Activated CD4-positive, CD25-positive, alpha-beta regulatory T cell treated with anti-CD3 and anti-CD28 coated beads, Interleukin-2, amount 50 U/mL, for 72 hours (primary cell): ENCODE measurements at regions not wholly inside any gene's neighbourhood (a gene's known extent, or its start where the extent isn't known, plus 50 kb on each side); places are given as distances from the start of the nearest gene placed in this dataset.

Source experiments
- DNase-seq: peaks from one replicate; pipeline ENCODE4 v3.0.0; 2021

DNA sequence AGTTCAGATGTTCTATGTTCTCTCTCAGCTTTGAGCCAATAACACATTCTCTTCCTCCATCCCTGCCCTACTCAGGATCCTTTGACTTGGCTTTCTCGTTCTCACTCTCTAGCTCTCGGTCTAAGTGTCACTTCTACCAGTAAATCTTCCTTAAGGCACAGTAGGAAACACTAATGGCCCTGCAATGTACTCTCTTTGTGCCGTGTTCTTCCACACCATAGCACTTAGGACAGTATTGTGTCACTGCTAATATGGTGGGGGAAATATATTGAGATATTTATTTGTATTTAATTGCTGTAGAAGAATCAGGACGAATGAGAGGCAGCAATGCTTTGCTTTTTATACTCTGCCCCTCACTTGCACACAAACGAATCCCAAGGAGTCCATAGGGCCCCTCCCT lies 493.1 kb downstream of the SHISA9 start:
- DNase-seq: no peak

DNA sequence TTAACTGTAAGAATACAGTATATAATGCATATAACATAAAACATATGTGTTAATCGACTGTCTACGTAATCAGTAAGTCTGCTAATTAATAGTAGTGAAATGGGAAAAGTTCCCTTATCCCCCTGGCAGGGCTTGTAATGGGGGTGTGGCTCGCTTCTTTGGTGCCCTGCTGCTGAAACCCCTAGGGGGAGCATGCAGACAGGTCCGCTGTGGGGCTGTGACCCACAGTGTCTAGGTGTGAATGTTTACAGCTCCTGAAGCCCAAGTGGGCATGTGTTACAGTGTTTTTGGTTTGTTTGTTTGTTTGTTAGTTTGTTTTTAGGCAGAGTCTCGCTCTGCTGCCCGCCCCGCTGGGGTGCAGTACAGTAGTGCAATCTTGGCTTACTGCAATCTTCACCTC lies 495.7 kb downstream of the SHISA9 start:
- no peak for DNase-seq

DNA sequence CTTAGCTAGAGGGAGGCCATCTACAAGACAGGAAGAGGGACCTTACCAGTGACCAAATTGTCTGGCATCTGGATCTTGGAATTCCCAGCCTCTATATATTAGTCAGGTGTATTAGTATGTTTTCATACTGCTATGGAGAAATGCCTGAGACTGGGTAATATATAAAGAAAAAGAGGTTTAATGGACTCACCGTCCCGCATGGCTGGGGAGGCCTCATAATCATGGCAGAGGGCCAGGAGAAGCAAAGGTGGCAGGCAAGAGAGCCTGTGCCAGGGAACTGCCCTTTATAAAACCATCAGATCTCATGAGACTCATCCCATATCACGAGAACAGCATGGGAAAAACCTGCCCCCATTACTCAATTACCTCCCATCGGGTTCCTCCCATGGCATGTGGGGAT lies 500.2 kb downstream of the SHISA9 start:
- no peak for DNase-seq

DNA sequence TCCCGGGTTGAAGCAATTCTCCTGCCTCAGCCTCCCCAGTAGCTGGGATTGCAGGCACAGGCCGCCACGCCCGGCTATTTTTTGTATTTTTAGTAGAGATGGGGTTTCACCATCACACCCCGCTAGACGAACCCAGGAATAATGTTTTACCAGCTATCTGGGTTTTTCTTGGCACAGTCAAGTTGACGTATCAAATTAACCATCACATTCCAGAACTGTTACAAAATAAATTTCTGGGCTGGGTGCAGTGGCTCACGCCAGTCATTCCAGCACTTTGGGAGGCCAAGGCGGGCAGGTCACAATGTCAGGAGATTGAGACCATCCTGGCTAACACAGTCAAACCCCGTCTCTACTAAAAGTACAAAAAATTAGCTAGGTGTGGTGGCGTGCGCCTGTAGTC lies 501.2 kb downstream of the SHISA9 start:
- no peak for DNase-seq

DNA sequence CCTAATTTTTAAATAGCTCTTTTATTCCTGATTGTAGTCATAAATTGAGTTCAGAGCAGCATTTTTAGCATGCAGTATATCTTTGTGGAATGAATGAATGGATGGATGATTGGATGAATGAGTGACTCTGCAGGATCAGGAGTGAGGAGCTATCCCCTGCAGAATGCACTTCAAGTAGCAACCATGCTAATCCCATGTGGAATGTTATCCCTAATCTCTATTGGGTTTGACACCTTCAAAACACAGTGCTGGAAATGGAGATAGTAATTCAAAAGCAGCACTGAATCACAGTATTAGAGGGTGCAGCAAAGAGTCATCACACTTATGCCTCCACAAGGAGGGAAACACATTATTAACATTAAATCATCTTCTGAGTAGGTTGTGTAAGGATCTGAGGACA lies 501.9 kb downstream of the SHISA9 start:
- no peak for DNase-seq

DNA sequence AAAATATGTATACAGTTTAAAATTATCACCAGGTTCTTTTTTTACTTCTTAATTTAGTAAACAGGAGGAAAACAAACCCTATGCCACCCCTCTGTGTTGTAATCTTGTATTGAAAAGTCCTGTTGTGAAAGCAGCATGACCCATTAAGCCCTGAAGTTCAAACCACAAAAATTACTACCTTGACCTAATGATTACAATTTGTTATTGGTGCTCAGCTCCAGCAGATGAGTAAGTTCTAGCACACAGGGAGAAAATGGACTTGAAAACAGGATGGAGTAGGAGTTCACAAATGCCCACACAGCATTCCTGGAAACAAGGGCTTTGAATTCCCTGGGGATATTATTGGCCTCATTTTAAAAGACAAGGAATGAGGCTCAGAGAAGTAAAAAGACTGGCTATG lies 505.8 kb upstream of the ERCC4 start:
- DNase-seq: no peak

DNA sequence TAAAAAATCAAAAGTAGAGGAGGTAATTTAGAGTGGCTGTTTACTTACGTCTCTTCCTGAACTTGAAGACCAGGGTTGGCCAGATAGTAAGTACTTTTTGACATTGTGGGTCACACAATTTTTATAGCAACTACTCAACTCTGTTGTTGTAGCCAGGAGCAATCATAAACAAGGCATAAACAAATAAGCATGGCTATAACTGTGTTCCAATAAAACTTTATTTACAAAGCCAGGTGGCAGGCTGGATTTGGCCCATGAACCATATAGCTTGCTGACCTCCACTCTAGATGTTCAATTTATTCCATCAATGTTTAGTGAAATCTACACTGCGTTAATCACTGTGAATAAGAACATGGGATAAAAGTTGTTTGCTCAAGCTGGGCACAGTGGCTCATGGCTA lies 500.4 kb upstream of the ERCC4 start:
- DNase-seq: no peak

DNA sequence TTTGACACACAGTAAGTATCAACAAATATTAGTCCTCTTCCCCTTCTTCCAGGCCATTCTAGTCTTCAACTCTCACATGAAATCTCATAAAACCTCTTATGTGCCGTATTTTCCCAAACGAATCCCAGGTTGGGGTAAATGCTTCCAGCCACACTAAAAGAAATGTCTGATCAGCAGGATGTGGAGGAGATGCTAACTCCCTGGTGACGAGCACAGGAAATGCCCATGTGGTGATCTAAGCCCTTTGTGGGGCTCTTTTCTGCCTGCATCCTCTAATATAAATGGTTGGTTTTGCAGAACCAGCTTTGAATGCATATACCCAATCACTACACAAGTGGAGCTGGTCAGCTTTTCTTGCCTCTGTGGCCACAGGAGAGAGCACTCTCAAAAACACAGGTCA lies 498.2 kb upstream of the ERCC4 start:
- DNase-seq: no peak

DNA sequence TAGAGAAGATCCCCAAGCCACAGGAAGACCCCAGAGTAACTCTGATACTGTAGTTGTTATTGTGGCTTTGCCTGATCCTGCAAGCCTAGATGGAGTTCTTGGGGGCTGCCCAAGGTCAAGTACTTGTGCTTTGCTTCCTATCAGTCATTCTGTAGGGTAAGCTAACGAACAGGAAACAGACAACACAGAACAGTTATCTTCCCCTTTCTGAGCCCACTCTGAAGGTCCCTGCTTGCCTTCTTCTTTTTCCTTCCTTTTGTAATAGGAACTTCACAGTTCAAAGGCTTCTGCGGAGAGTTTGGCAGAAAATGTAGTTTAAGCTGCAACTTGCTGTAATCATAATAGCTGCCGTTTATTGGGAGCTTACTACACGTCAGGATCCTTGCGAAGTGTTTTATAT lies 494.1 kb upstream of the ERCC4 start:
- no peak for DNase-seq

DNA sequence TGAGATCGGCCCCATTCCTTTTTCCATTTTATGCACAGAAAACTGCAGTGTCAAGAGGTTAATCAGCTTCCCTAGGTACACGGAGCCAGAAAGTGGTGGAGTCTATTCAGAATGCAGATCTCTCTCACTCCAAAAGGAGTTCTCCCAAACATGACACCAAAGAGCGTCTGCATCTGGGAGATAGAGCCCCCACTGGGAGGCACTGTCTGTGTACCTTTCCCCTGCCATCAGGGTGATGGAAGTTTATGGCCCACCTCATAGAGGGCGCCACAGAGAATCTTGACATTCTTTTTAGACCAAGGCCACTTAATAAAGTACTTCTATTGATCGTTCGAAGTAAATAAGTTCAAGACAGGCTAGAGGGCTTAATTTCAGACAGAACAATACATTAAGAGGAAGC lies 493.7 kb upstream of the ERCC4 start:
- DNase-seq: no peak

DNA sequence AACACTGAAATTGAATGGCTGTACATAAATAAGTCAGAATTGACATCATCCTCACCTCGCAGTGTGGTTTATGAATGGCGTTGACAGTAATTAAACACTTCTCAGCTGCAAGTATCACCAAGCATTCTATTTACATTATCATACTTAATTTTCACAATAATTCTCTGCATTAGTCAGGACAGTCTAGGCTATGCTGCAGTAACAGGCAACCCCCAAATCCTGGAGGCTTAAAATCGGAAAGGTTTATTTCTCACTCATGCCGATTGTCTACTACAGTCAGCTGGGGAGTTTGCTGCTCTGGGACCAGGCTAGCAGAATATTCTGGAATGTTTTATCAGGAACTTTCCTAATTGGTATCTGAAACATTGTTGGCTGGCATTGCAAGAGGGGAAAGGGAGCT lies 493.2 kb upstream of the ERCC4 start:
- DNase-seq: no peak

DNA sequence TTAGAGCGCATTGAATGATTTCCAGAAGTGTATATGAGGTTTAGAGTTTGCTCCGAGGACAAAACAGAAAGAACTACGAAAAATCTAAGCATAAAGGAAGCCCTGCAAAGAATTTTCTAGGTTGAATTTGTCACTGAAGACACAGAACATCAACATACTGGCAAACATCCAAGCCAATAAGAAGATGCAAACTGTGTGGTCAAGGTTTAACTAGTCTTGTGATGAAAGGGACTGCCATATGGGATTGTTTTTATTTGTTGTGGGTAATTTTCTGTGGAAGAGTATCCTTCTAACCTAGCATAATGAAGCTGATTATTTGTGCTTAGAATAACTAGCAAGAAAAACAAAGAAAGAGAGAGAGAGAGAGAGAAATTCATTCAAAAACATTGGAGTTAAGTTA lies 492.0 kb upstream of the ERCC4 start:
- DNase-seq: no peak

DNA sequence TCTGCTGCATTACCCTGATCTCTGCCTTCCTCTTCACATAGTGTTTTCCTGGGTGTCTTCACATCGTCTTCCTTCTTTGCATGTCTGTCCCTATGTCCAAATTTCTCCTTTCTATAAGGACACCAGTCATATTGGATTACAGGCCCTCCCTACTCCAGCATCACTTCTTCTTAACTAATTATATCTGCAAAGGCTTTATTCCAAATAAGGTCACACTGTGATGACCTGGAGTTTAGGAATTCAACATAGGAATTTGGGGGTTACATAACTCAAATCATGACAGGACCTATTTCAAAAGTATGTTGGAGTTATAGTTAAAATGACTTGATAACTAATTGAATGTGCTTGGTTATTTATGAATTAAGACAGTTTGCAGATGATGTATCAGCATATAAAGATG lies 490.5 kb upstream of the ERCC4 start:
- DNase-seq: no peak

DNA sequence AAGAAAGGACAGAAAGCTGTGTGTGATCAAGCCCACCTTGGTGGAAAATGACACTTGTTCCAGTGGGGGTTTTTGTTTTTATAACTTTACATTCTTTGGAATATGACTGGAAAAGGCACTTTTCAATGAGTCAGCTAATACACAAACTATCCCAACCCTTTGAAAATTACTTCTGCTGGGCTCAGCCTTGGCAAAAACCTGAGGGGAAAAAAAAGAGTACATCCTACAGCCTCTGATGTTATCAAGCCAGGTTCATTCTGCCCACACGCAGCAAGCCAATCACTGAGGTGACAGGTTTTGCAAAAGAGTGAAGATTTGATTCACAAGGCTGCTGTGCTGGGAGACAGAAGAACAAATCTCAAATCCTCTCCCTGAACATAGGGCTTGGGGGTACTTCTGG lies 484.5 kb upstream of the ERCC4 start:
- no peak for DNase-seq

DNA sequence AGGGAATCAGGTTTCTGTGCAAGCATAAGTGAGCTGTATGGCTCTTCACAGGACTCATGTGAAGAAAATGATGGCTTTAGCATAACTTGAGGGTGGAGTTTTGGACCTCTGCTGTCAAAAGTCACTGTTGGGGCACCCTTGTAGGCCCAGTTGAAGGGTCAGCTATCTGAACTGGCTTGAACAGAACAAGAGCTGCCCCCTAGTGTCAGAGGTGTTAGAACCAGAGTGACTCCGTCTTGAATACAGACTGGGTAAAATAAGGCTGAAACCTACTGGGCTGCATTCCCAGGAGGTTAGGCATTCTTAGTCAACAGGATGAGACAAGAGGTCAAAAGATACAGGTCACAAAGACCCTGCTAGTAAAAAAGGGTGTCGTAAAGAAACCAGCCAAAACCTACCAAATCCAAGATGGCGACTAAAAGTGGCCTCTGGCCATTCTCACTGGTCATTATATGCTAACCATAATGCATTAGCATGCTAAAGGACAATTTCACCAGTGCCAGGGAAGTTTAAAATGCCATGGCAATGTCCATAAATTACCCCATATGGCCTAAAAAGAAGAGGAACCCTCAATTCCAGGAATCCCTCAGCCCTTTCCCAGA lies 484.0 kb upstream of the ERCC4 start:
- DNase-seq: no peak

DNA sequence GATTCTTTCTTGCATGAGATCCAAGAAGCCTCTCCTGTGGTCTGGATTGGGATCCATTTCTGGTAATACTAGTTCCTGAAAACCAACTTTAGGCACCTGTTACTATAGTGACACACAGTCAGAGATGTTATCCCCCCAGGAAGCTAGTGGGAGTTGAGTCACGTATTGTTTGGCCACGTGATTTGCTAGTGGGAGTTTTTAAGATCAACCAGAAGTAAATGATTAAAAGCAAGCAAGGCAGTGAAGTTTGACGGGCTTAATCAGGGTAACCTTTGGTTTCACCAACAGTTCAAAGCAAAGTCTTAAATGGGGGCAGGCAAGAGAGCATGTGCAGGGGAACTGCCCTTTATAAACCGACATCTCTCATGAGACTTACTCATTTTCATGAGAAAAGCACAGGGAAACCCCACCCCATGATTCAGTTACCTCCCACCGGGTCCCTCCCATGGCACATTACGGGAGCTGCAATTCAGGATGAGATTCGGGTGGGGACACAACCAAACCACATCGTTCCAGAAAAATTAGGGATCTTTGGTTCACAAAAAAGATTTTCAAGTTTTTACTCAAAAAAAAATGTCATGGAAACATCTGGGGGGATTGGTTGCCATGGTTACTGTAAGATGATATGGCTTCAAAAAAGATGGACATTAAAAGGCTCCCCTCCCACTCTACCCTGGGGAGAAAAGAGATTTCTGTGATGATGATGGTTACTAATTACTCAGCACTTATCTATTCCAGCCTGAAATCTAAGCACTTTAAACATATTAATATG lies 483.1 kb upstream of the ERCC4 start:
- DNase-seq: no peak

DNA sequence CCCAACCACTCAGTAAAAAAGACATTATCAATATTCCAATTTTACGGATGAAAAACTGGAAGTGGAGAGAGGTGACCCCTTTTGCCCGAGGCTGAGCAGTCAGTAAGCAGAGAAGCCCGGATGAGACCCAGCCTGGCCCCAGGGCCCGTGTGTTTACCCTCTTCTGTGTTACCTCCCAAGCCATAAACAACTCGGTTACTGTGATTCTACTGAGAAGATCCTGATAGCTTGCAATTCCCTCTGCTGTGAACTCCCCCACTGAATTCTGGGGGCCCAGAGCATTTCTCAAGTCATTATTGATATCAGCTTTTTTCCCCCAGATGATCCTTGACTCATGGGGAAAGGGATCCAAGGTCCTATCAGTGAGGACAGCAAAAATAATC lies 482.6 kb upstream of the ERCC4 start:
- DNase-seq: no peak

DNA sequence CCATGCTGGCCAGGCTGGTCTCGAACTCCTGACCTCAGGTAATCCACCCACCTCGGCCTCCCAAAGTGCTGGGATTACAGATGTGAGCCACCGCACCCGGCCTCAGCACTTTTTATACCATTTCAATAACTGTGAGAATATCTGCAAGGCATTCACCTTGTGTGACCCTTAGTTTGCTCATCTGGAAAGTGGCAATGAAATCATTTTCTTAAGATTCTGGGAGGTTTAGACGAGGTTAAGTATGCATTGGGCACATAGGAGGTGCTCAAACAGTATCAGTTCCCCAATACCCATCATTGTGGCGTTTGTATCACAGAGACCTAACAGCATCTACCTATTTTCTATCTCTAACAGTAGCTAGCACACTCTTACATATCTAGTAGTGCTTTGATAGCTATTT lies 481.9 kb upstream of the ERCC4 start:
- no peak for DNase-seq

DNA sequence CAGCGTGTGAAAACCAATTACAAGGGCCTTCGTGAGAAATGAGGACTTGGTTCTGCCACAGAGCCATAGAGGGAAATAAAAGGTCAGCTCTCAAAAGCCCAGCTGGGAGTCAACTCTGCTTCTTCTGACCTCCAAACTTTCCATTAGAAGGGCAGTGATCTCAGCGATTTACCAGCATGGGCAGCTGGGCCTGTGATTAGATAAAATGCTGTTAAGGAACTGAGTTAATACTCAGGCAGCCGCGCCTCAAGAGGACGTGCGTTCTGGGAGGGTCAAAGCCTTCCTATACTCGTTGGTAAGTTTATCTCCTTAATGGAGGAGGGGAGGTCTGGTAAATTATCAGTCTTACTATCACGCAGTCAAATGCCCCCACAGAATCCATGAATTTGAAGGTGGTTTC lies 480.2 kb upstream of the ERCC4 start:
- DNase-seq: no peak

DNA sequence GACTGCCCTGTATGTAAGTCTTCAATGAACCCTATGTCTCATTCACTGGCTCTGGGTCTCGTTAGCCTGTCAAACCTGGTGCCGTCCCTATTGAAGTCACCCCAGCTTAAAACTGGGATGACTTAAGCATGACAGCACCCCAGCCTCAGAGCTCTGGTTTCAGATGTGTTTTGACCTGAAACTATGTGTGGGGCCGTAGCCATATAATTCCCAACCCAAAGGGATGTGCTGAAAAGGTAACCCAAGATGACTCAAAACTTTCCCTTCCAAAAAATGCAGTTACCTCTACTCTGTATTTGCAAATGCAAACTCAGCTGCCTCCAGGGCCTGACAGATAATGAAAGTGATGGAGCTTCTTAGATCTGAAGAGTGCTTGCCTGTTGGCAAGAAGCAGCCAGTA lies 478.3 kb upstream of the ERCC4 start:
- DNase-seq: no peak

DNA sequence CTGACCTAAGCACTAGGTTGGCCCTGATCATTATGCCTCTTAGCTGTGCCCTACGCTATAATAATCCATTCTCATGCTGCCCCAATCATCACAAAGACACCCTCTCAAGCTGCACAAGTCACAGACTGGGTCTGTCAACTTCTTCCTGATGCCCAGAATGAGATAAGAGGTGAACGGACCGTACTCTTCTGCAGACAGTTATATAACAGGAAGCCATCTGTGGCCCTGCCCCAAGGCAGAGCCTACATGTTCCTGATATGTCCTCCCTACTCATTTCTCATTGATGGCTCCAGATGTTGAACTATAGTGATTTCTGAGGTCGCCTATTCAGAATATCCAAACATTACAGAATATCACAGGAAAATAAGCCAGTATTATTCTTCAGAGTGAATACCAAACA lies 471.6 kb upstream of the ERCC4 start:
- no peak for DNase-seq

DNA sequence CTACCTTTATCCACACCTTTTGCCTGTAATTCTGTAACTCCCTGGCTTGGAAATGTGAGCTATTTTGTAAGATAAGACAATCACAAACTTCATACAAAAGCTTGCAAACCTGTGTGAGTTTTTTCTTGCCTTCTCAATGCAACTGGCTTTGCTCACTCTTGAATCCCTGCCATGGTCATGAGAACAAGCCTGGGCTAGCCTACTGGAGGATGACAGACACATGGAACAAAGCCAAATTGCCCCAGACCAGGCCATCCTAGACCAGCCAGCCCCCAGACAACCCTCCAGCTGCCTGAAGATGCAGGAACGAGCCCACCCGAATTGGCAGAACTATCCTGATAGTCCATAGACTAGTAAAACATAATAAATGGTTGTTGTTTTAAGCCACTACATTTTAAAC lies 466.6 kb upstream of the ERCC4 start:
- DNase-seq: no peak

DNA sequence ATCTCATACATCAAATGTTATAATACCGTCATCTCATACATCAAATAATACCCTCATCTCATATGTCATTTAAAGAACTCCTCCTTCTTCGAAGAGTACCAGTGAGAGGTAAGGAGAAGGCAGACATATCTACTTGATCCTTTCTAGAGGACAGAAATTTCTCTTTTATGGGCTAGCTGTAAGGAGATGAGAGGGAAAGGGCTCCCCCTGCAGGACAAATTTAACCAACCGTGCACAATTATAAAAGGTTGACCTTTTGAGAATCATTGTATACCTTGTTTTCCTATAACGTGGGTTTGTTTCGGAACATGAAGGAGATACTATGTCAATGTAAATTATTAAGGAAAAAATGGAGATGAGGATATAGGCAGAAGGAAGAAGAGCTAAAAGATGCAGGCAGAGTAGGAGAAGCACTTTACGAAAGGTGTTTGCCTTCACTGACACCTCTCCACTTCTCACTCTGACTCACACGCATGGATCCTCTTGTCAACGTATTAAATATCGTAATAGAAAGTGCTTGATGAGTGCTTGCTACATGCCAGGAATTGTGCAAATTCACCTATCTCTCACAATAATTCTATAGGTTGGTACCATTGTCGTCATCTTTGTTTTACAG lies 465.9 kb upstream of the ERCC4 start:
- peak; percentile 30 for DNase-seq

DNA sequence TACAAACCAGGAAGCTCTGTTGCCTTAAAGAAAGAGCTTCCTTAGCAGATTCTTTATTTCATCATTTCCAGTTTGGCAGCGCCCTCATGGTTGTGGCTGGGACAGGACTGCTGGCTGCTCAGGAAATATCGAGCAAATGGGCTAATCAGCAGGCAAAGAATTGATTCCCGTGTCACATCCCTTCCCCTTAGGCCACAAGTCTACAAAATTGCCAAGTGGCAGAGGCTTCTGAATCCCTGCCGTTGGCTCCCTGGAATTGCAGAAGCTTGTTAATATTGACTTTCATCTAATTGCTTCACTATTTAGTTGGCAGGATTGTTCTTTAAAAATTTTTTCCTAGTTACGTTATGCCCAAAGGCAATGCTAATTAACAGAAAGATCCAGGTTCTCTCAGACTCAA lies 456.3 kb upstream of the ERCC4 start:
- no peak for DNase-seq

DNA sequence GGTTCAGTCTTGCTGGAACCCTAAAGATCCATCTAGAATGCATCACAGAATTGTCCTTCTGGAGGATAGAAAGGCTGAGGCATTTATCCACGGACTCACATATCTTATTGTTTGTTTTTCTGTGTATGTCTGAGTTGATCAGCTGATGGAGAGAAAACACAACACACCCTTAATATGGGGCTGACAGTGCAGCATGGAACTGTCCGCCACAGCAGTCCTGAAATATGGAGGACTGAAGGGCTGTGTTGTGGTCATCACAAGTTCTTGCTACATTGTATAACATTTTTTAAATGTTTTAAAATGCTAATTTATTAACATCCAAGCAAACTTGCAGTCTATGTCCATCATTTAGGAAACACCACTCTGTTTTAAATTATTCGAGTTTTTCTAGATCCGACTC lies 448.9 kb upstream of the ERCC4 start:
- DNase-seq: no peak
